ENCODE measurements at regions not wholly inside any gene's neighbourhood (a gene's known extent, or its start where the extent isn't known, plus 50 kb on each side); places are given as distances from the start of the nearest gene placed in this dataset.

GRCh38 chr2:8457699-8458502, 224.0 kb upstream of the ID2 start:
- TF ChIP-seq, protein P1, sequence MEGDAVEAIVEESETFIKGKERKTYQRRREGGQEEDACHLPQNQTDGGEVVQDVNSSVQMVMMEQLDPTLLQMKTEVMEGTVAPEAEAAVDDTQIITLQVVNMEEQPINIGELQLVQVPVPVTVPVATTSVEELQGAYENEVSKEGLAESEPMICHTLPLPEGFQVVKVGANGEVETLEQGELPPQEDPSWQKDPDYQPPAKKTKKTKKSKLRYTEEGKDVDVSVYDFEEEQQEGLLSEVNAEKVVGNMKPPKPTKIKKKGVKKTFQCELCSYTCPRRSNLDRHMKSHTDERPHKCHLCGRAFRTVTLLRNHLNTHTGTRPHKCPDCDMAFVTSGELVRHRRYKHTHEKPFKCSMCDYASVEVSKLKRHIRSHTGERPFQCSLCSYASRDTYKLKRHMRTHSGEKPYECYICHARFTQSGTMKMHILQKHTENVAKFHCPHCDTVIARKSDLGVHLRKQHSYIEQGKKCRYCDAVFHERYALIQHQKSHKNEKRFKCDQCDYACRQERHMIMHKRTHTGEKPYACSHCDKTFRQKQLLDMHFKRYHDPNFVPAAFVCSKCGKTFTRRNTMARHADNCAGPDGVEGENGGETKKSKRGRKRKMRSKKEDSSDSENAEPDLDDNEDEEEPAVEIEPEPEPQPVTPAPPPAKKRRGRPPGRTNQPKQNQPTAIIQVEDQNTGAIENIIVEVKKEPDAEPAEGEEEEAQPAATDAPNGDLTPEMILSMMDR (IDR thresholded peaks at IDR 0.05) = no peak
- DNase-seq (ENCODE audit: low spot score) = no peak
- no peak for ATAC-seq (ENCODE audit: insufficient number of reproducible peaks, low FRiP score, low read depth)
- Histone ChIP-seq H3K9me3 (no peaks in the 10 kb centered on the region), H3K4me1 (ENCODE audit: control insufficient read depth in 1 of 2, low read depth in 2 of 2) (no peaks in the 10 kb centered on the region), H3K27me3 (replicated peaks; ENCODE audit: insufficient read depth) (no peaks in the 10 kb centered on the region), H3K36me3 (no peaks in the 10 kb centered on the region), H3K27ac (no peak overlapping the region), H3K4me3 (no peak overlapping the region)

DNA sequence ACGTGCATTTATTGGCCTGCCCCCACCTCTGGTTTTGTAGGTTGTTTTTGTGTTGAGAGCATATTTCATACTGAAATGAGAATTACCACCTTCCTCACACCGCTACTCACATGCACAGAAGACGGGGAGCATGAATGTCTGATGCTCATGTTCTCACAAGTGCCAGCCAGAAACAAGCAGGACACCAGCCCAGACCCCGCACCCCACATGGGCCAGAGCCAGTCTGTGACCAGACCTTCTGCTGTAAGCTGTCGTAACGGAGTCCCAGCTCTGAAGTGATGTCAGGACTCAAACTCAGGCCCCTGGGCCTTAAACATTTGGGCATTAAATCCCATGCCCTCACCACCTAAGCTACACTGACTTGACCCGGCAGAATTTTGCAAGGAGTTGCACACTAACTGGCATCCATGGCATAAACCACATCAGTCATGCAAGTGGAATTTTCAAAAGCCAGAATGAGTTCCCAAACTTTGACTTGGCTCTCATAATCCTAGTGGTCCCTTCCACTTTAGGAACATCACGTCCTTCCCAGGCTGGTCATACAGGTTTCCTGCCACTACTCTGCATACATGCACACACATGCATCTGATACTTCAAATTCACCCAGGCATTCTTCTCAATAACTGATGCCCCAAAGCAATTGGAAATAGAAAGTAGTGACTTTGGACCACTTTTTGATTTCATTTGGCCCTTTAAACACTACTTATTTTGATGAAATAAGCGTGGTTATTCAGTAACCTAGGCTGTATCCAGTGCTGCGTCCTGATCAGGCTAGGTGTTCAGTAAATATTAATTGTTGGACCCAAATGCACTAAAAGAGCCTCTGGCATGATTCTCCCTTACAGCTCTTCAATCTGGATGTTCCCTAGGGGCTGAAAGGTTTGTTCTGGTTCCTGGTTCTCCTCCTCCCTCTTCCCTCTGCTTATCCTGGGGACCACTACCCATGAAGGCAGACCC, 223.1 kb upstream of the ID2 start:
- Histone ChIP-seq H3K4me3 (no peak overlapping the region), H3K9me3 (no peaks in the 10 kb centered on the region), H3K27ac (no peak overlapping the region), H3K4me1 (ENCODE audit: control insufficient read depth in 1 of 2, low read depth in 2 of 2) (no peaks in the 10 kb centered on the region), H3K36me3 (no peaks in the 10 kb centered on the region), H3K27me3 (replicated peaks; ENCODE audit: insufficient read depth) (no peaks in the 10 kb centered on the region)
- no peak for ATAC-seq (ENCODE audit: insufficient number of reproducible peaks, low FRiP score, low read depth)
- TF ChIP-seq, protein P1 (IDR thresholded peaks at IDR 0.05) = no peak
- DNase-seq (ENCODE audit: low spot score) = no peak

DNA sequence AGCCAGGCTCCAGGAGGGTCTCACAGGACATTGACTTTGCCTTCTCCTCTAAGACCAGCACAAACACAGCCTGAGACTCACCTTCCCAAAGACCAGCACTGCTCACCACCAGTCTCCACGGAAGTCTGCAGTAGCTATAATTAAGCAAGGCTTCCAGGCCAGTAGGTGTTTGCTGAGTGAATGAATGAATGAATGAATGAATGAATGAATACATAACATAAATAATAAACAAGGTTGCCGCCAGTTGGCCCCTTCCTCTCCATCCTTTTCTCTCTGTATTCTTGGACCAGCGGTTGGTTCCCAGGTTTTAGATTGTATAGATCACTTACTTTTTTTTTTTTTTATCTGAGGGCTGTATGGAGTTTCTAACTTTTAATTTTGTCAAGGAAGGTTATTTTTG, 222.4 kb upstream of the ID2 start:
- no peak overlapping the region for H3K27ac ChIP-seq
- no peaks in the 10 kb centered on the region for H3K27me3 ChIP-seq (replicated peaks; ENCODE audit: insufficient read depth)
- no peak overlapping the region for H3K4me3 ChIP-seq
- DNase-seq (ENCODE audit: low spot score) = no peak
- TF ChIP-seq, protein P1 (IDR thresholded peaks at IDR 0.05) = no peak
- no peaks in the 10 kb centered on the region for H3K36me3 ChIP-seq
- ATAC-seq (ENCODE audit: insufficient number of reproducible peaks, low FRiP score, low read depth) = no peak
- no peaks in the 10 kb centered on the region for H3K4me1 ChIP-seq (ENCODE audit: control insufficient read depth in 1 of 2, low read depth in 2 of 2)
- no peaks in the 10 kb centered on the region for H3K9me3 ChIP-seq

DNA sequence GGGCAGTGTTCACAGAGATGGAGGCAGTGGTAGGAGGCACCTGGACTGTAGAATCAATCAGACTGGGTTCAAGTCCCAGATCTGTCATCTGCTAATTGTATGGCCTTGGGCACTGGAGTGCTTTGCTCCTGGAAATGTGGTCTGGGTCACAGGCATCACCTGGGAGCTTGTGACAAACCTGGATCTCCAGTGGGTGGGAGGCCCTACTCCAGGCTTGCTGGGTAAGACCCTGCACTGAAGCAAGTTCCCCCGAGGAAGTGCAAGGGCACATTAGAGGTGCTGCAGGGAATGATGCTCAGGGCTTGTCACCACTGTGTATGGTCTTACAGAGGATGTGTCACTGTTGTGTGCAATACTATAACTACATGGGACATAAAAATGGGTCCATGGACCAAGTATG, 220.5 kb upstream of the ID2 start:
- DNase-seq (ENCODE audit: low spot score) (no peak), ATAC-seq (ENCODE audit: insufficient number of reproducible peaks, low FRiP score, low read depth) (no peak)
- Histone ChIP-seq H3K4me3 (no peak overlapping the region), H3K4me1 (ENCODE audit: control insufficient read depth in 1 of 2, low read depth in 2 of 2) (no peaks in the 10 kb centered on the region), H3K27ac (no peak overlapping the region), H3K9me3 (no peaks in the 10 kb centered on the region), H3K27me3 (replicated peaks; ENCODE audit: insufficient read depth) (no peaks in the 10 kb centered on the region), H3K36me3 (no peaks in the 10 kb centered on the region)
- TF ChIP-seq, protein P1 (IDR thresholded peaks at IDR 0.05) = no peak

- TF ChIP-seq, protein P1 (IDR thresholded peaks at IDR 0.05) = no peak
- Histone ChIP-seq H3K27ac (no peak overlapping the region), H3K36me3 (no peaks in the 10 kb centered on the region), H3K4me3 (no peak overlapping the region), H3K9me3 (no peaks in the 10 kb centered on the region), H3K4me1 (ENCODE audit: control insufficient read depth in 1 of 2, low read depth in 2 of 2) (no peaks in the 10 kb centered on the region), H3K27me3 (replicated peaks; ENCODE audit: insufficient read depth) (no peaks in the 10 kb centered on the region)
- no peak for DNase-seq (ENCODE audit: low spot score)
- ATAC-seq (ENCODE audit: insufficient number of reproducible peaks, low FRiP score, low read depth) = no peak
Observed at GRCh38 chr2:8462280-8462679, 219.6 kb upstream of the ID2 start.

Measured in thoracic aorta (tissue), 2 donors.